Stimulated activated naive CD8-positive, alpha-beta T cell treated with anti-CD3 and anti-CD28 coated beads, Interleukin-15, amount 100 ng/mL, for 72 hours (primary cell): ENCODE measurements at regions not wholly inside any gene's neighbourhood (a gene's known extent, or its start where the extent isn't known, plus 50 kb on each side); places are given as distances from the start of the nearest gene placed in this dataset.
"Not testable (repeated sequence)": the region's sequence is repeated elsewhere in the genome, so short reads cannot be mapped to it uniquely, and the experiment has no call there.

Experiments
- ATAC-seq: fragments of 150-1000 bp; cut with Tn5 transposase; 2 replicates; pipeline ENCODE4 v1.10.0; 2021; ENCODE audit warnings: mild to moderate bottlenecking, moderate library complexity
- DNase-seq, 2 donors: peaks; one replicate each; pipeline ENCODE4 v3.0.0; 2021 to 2022
- H3K27ac Mint-ChIP-seq, 2 donors: one replicate each; pipeline ENCODE4 v1.8.0; 2022; ENCODE audit warnings: mild to moderate bottlenecking in 2 of 2, mixed read lengths in 2 of 2, moderate library complexity in 2 of 2
- H3K27me3 Mint-ChIP-seq: one replicate; pipeline ENCODE4 v1.8.0; 2022; ENCODE audit warnings: mixed read lengths
- H3K4me1 Mint-ChIP-seq: one replicate; pipeline ENCODE4 v1.8.0; 2022; ENCODE audit warnings: mild to moderate bottlenecking, mixed read lengths
- H3K4me3 Mint-ChIP-seq, 2 donors: one replicate each; pipeline ENCODE4 v1.8.0; 2022; ENCODE audit warnings: mild to moderate bottlenecking in 2 of 2, mixed read lengths in 2 of 2, moderate library complexity in 1 of 2
- H3K9me3 Mint-ChIP-seq, 2 donors: one replicate each; pipeline ENCODE4 v1.8.0; 2022; ENCODE audit warnings: mixed read lengths in 2 of 2

DNA sequence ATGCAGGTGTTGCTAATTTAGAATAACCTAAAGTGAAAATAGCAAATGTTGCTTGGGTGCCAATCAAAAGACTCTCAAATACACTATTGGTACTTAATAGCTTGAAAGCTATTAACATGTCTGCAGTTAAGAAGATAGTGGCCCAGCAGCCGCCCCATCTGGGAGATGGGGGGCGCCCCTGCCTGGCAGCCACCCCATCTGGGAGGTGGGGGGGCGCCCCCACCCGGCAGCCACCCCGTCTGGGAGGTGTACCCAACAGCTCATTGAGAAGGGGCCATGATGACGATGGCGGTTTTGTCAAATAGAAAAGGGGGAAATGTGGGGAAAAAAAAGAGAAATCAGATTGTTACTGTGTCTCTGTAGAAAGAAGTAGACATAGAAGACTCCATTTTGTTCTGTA lies 923.1 kb upstream of the MDGA2 start:
- no peak overlapping the region for H3K27ac Mint-ChIP-seq
- no peaks in the 10 kb centered on the region for H3K27me3 Mint-ChIP-seq
- no peak overlapping the region for H3K4me3 Mint-ChIP-seq
- H3K9me3 Mint-ChIP-seq: no peaks in the 10 kb centered on the region
- ATAC-seq (no peak), DNase-seq (no peak)
- no peaks in the 10 kb centered on the region for H3K4me1 Mint-ChIP-seq

- no peak overlapping the region for H3K27ac Mint-ChIP-seq
- H3K27me3 Mint-ChIP-seq: no peaks in the 10 kb centered on the region
- DNase-seq (no peak), ATAC-seq (no peak)
- no peak overlapping the region for H3K4me3 Mint-ChIP-seq
- H3K9me3 Mint-ChIP-seq: no peaks in the 10 kb centered on the region
- H3K4me1 Mint-ChIP-seq: no peaks in the 10 kb centered on the region
Observed at GRCh38 chr14:48586099-48586498, 910.7 kb upstream of the MDGA2 start.

DNA sequence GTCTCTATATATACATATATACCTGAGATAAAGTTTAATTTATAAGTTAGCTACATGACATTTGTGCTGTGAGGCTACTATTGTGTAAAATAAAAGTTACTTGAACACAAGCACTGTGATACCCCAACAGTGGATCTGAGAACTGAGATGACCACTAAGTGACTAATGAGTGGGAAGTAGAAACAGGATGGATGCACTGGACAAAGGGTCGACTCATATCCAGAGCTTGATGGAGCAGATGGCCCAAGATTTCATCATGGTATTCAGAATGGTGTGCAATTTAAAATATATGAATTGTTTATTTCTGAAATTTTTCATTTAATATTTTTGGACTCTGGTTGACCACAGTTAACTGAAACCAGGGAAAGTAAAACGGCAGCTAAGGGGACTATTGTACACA lies 908.6 kb upstream of the MDGA2 start:
- Mint-ChIP-seq H3K27ac (no peak overlapping the region), H3K27me3 (no peaks in the 10 kb centered on the region), H3K4me3 (no peak overlapping the region), H3K4me1 (no peaks in the 10 kb centered on the region), H3K9me3 (no peaks in the 10 kb centered on the region)
- DNase-seq: no peak
- no peak for ATAC-seq

DNA sequence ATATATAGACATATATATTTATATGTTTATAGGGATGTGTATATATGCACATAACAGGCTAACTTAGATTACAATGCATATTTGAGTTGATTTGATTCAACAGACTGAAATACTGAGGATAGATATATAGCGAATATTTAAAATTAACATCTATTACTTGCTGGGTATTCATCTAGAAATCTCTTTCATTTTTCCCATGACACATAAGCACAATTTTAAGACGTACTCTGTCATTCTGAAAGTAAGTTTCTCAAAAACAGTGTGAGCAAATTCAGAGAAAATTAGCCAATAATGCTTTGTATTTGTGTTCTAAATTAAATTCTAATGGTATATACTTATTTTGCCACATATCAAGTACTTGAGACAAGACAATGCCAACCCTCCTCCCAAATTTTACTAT lies 907.5 kb upstream of the MDGA2 start:
- DNase-seq: no peak
- no peaks in the 10 kb centered on the region for H3K27me3 Mint-ChIP-seq
- ATAC-seq: no peak
- no peaks in the 10 kb centered on the region for H3K9me3 Mint-ChIP-seq
- H3K27ac Mint-ChIP-seq: no peak overlapping the region
- no peak overlapping the region for H3K4me3 Mint-ChIP-seq
- H3K4me1 Mint-ChIP-seq: no peaks in the 10 kb centered on the region

DNA sequence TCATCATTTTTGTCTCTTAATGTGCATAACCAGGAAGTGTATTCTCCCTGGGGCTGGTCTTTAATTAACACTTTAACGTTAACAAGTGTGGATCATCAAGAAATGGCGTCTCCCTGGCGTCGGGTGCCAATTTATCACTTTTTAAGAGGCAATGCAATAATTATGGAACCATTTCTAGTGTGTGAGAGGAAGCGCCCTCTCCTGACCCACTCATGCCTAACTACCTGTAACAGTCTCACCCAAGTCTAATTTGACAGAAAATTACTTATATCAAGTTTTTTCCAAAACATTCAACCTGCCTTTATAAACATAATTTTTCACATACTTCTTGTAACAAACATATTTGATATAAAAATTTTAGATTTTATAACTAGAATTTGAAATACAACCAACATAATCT lies 905.3 kb upstream of the MDGA2 start:
- Mint-ChIP-seq H3K27ac (no peak overlapping the region), H3K4me1 (no peaks in the 10 kb centered on the region)
- no peak for ATAC-seq

GRCh38 chr14:48575772-48576171 lies 900.4 kb upstream of the MDGA2 start:
- Mint-ChIP-seq H3K4me3 (no peak overlapping the region), H3K27me3 (no peaks in the 10 kb centered on the region), H3K9me3 (peaks cover 9 to 17% of the 10 kb centered on the region in 2 donors), H3K4me1 (no peaks in the 10 kb centered on the region), H3K27ac (no peak overlapping the region)
- DNase-seq: no peak
- no peak for ATAC-seq

More for the DNA sequence above, 905.3 kb upstream of the MDGA2 start:
- DNase-seq: no peak
- Mint-ChIP-seq H3K4me3 (no peak overlapping the region), H3K27me3 (no peaks in the 10 kb centered on the region), H3K9me3 (no peaks in the 10 kb centered on the region)

DNA sequence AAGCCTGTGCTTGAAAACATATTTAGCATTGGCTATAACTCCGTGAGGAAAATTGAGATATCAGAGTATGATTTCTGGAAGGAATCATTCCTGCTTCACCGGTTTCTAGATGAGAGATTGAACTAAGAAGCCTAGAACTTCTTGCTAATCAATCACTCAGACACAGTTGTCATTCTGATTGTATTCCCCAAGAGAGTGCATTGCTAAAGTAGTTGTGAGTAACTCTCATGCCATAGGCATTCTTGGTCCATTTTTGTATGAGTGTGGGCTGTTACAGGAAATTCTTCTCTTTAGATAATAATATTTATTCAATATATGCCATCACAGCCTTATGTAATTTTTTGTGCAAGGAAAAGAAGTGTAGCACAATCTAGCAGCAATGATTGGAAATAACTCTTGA lies 893.3 kb upstream of the MDGA2 start:
- H3K4me1 Mint-ChIP-seq: no peaks in the 10 kb centered on the region
- ATAC-seq (no peak), DNase-seq (no peak)
- no peaks in the 10 kb centered on the region for H3K27me3 Mint-ChIP-seq
- H3K9me3 Mint-ChIP-seq: peaks cover 5 to 34% of the 10 kb centered on the region in 2 donors
- H3K4me3 Mint-ChIP-seq: no peak overlapping the region
- no peak overlapping the region for H3K27ac Mint-ChIP-seq

DNA sequence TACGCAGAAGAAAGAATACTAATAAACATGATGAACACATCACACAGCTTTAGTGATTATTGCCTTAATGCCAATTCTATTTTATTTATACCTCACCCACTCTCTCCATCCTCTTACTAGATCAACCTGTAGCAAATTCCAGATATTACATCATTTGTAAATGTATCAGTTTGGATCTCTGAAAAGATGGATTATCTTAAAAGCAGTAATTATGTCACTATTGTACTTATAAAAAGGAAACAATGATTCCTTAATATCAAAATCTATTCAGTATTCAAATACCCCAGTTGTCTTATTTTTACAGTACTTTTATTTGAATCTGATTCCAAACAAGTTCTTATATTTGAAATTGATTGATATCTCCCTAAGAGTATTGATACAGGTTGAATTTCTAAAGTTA lies 892.8 kb upstream of the MDGA2 start:
- H3K4me3 Mint-ChIP-seq: no peak overlapping the region
- no peak overlapping the region for H3K27ac Mint-ChIP-seq
- no peaks in the 10 kb centered on the region for H3K4me1 Mint-ChIP-seq
- ATAC-seq: no peak
- H3K9me3 Mint-ChIP-seq: peaks cover 7 to 38% of the 10 kb centered on the region in 2 donors
- H3K27me3 Mint-ChIP-seq: no peaks in the 10 kb centered on the region
- DNase-seq: no peak

DNA sequence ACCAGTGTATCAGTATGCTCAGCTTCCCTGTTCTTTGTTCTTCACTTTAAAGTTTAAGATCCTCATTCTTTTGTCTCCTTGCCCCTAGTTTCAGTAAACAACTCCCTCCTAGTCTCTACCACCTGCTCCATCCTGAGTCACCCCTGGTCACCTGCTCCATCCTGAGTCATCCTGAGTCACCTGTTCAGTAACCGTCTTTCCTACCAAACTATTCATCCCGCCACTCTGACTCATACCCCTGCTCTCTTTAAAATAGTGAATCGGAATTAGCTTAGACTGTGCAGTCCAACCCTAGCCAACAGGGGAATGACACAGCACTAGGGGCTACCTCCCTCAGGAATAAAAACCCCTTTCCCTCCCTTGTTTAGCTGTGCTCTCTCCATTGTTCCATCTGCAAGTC lies 888.1 kb upstream of the MDGA2 start:
- ATAC-seq (no peak), DNase-seq (no peak)
- H3K4me1 Mint-ChIP-seq: no peaks in the 10 kb centered on the region
- H3K27ac Mint-ChIP-seq: no peak overlapping the region
- H3K27me3 Mint-ChIP-seq: no peaks in the 10 kb centered on the region
- no peak overlapping the region for H3K4me3 Mint-ChIP-seq
- H3K9me3 Mint-ChIP-seq: peaks cover 3 to 28% of the 10 kb centered on the region in 2 donors

- not testable (repeated sequence) for DNase-seq, H3K4me1 Mint-ChIP-seq, H3K4me3 Mint-ChIP-seq, H3K27ac Mint-ChIP-seq, H3K27me3 Mint-ChIP-seq, ATAC-seq
- peaks cover 3 to 24% of the 10 kb centered on the region in 2 donors for H3K9me3 Mint-ChIP-seq
Observed at GRCh38 chr14:48561438-48561837, 886.0 kb upstream of the MDGA2 start.

- Mint-ChIP-seq H3K27ac (no peak overlapping the region), H3K4me3 (no peak overlapping the region), H3K27me3 (no peaks in the 10 kb centered on the region), H3K4me1 (no peaks in the 10 kb centered on the region), H3K9me3 (peaks cover 8 to 20% of the 10 kb centered on the region in 2 donors)
- no peak for DNase-seq
- ATAC-seq: no peak
Observed at GRCh38 chr14:48560421-48560820, 885.0 kb upstream of the MDGA2 start.

GRCh38 chr14:48553443-48553842 lies 878.0 kb upstream of the MDGA2 start:
- DNase-seq (no peak), ATAC-seq (no peak)
- no peak overlapping the region for H3K27ac Mint-ChIP-seq
- H3K9me3 Mint-ChIP-seq: peaks cover 9 to 15% of the 10 kb centered on the region in 2 donors
- H3K27me3 Mint-ChIP-seq: no peaks in the 10 kb centered on the region
- no peak overlapping the region for H3K4me3 Mint-ChIP-seq
- no peaks in the 10 kb centered on the region for H3K4me1 Mint-ChIP-seq

DNA sequence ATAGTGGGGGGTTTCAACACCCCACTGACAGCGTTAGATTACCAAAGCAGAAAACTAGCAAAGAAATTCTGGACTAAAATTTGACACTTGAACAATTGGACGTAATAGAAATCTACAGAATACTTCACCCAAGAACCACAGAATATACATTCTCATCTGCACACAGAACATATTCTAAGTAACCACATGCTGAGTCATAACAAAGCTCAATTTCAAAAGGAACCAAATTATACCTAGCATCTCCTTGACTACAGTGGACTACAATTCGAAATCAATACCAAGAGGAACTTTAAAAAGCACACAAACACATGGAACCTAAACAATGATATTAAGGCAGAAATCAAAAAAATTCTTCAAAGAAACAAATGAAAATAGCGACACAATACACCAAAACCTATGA lies 871.6 kb upstream of the MDGA2 start:
- Mint-ChIP-seq H3K27me3 (no peaks in the 10 kb centered on the region), H3K4me3 (no peak overlapping the region), H3K9me3 (peaks cover 9 to 11% of the 10 kb centered on the region in 2 donors), H3K27ac (no peak overlapping the region), H3K4me1 (no peaks in the 10 kb centered on the region)
- ATAC-seq (no peak), DNase-seq (no peak)

DNA sequence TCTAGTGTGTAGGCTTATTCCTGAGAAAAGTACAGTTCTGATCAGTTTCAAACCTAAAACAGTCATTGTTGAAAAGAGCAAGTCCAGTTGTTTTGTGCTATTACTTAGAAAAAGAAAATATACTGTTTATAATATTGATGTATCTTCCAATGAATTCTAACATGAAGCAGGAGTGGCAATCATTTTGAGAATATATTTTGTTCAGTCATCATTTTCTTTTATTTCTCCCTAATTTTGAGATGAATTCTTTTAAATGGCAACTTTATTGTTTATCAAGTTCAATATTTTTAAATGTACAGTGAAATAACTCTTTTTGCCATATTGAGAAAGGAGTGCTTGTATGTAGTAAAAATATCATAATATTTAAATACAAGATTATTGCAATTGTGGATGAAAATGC lies 862.2 kb upstream of the MDGA2 start:
- no peak for ATAC-seq
- H3K27me3 Mint-ChIP-seq: no peaks in the 10 kb centered on the region
- H3K4me3 Mint-ChIP-seq: no peak overlapping the region
- no peak overlapping the region for H3K27ac Mint-ChIP-seq
- no peaks in the 10 kb centered on the region for H3K4me1 Mint-ChIP-seq
- no peak for DNase-seq
- H3K9me3 Mint-ChIP-seq: peaks cover 0 to 2% of the 10 kb centered on the region in 2 donors

DNA sequence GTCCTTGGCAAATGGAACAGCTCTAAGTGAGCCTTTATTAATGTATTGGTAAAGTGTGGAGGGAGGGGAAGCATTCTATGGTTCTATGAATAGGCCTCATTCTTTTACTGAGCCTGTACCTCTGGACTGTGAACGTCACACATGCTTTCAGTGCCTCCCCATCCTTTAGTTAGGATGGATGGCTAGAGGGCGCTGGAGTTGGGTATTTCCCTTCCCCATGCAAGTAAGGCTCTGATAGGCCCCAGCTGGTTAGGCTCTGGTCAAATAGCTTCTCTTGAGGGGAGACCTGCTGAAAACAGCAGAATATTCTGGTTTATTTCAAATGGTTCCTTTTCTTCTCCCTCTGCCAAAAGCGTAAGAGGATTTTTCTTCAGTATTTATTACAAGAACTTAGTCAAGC lies 860.9 kb upstream of the MDGA2 start:
- DNase-seq (no peak), ATAC-seq (no peak)
- no peaks in the 10 kb centered on the region for H3K9me3 Mint-ChIP-seq
- no peak overlapping the region for H3K27ac Mint-ChIP-seq
- no peak overlapping the region for H3K4me3 Mint-ChIP-seq
- no peaks in the 10 kb centered on the region for H3K4me1 Mint-ChIP-seq
- no peaks in the 10 kb centered on the region for H3K27me3 Mint-ChIP-seq

DNA sequence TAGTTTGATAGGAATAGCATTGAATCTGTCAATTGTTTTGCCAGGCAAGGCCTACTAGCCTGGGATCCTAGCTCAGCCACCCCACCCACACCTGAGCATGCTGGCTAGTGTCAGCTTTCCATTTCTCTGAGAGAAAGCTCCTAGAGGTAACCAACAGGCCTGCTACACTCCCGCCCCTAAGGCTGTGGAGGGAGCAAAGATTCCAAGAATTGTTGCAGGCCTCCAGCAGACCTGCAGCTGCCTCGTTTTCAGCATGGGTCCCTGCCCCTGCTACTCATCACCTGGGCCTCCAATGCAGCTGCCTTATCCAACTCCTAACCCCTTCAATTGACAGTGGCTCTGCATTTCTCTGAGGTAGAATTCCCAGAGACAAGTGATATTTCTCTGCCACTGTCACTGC lies 852.4 kb upstream of the MDGA2 start:
- Mint-ChIP-seq H3K27me3 (no peaks in the 10 kb centered on the region), H3K4me1 (no peaks in the 10 kb centered on the region), H3K4me3 (no peak overlapping the region), H3K9me3 (peaks cover 4 to 16% of the 10 kb centered on the region in 2 donors), H3K27ac (no peak overlapping the region)
- DNase-seq: no peak
- ATAC-seq: no peak

DNA sequence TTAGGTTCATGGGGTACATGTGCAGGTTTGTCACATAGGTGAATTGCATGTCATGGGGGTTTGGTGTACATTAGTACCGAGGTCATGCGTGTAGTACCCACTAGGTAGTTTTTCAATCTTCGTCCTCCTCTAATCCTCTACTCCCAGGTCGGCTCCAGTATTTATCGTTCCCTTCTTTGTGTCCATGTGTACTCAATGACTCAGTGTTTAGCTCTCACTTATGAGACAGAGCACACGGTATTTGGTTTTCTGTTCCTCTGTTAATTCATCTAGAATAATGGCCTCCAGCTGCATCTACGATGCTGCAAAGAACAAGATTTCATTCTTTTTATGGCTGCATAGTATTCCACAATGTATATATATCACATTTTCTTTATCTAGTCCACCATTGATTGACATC lies 850.9 kb upstream of the MDGA2 start:
- Mint-ChIP-seq H3K27ac (no peak overlapping the region), H3K9me3 (peaks cover 4 to 16% of the 10 kb centered on the region in 2 donors), H3K4me1 (no peaks in the 10 kb centered on the region), H3K4me3 (no peak overlapping the region), H3K27me3 (no peaks in the 10 kb centered on the region)
- DNase-seq (no peak), ATAC-seq (no peak)

GRCh38 chr14:48504921-48505320 lies 829.5 kb upstream of the MDGA2 start:
- ATAC-seq (no peak), DNase-seq (no peak)
- no peak overlapping the region for H3K27ac Mint-ChIP-seq
- no peaks in the 10 kb centered on the region for H3K9me3 Mint-ChIP-seq
- H3K4me3 Mint-ChIP-seq: no peak overlapping the region
- no peaks in the 10 kb centered on the region for H3K4me1 Mint-ChIP-seq
- H3K27me3 Mint-ChIP-seq: no peaks in the 10 kb centered on the region
